KMS-11 (cell line): ENCODE measurements at regions not wholly inside any gene's neighbourhood (a gene's known extent, or its start where the extent isn't known, plus 50 kb on each side); places are given as distances from the start of the nearest gene placed in this dataset.

Source experiments
- H2AFZ ChIP-seq: fragments of 200-600 bp; sonication (generic); 2 replicates; pipeline ENCODE4 v1.6.1; 2016; ENCODE audit warnings: antibody characterized with exemption, mixed run types, low read depth
- H3K27ac ChIP-seq: fragments of 200-600 bp; sonication (generic); 2 replicates; pipeline ENCODE4 v1.6.1; 2016; ENCODE audit warnings: mild to moderate bottlenecking, mixed run types
- H3K27me3 ChIP-seq: fragments of 200-600 bp; sonication (generic); 2 replicates; pipeline ENCODE4 v1.6.1; 2017; ENCODE audit warnings: mild to moderate bottlenecking, low read depth, mixed run types, moderate library complexity; ENCODE audit not compliant: insufficient read depth
- H3K36me3 ChIP-seq: fragments of 200-600 bp; sonication (generic); 2 replicates; pipeline ENCODE4 v1.6.1; 2017; ENCODE audit warnings: mild to moderate bottlenecking, mixed run types; ENCODE audit not compliant: insufficient read depth
- H3K4me1 ChIP-seq: fragments of 200-600 bp; sonication (generic); 2 replicates; pipeline ENCODE4 v1.6.1; 2016; ENCODE audit warnings: mild to moderate bottlenecking, low read depth, mixed run types; ENCODE audit not compliant: poor library complexity, severe bottlenecking
- H3K4me2 ChIP-seq: fragments of 200-600 bp; sonication (generic); 2 replicates; pipeline ENCODE4 v1.7.0; 2016; ENCODE audit warnings: mild to moderate bottlenecking, mixed run types
- H3K4me3 ChIP-seq: fragments of 200-600 bp; sonication (generic); IDR thresholded peaks from 2 replicates; pipeline ENCODE4 v1.6.1; 2017; ENCODE audit warnings: low read depth, low read length, mixed read lengths; ENCODE audit not compliant: insufficient read depth
- H3K79me2 ChIP-seq: fragments of 200-600 bp; sonication (generic); 2 replicates; pipeline ENCODE4 v1.6.1; 2016; ENCODE audit warnings: low read depth, mixed run types; ENCODE audit not compliant: insufficient read depth
- H3K9ac ChIP-seq: fragments of 200-600 bp; sonication (generic); 2 replicates; pipeline ENCODE4 v1.6.1; 2016; ENCODE audit warnings: mild to moderate bottlenecking, mixed run types
- H4K20me1 ChIP-seq: fragments of 200-600 bp; sonication (generic); 2 replicates; pipeline ENCODE4 v1.6.1; 2016; ENCODE audit warnings: mild to moderate bottlenecking, mixed run types; ENCODE audit not compliant: insufficient read depth
- TF ChIP-seq, protein P1 (sequence below): fragments of 200-600 bp; sonication (generic); conservative IDR thresholded peaks from 2 replicates; pipeline ENCODE4 v1.6.1; 2017; ENCODE audit warnings: low read depth, mild to moderate bottlenecking, antibody characterized with exemption, low read length, moderate library complexity, mixed read lengths

DNA sequence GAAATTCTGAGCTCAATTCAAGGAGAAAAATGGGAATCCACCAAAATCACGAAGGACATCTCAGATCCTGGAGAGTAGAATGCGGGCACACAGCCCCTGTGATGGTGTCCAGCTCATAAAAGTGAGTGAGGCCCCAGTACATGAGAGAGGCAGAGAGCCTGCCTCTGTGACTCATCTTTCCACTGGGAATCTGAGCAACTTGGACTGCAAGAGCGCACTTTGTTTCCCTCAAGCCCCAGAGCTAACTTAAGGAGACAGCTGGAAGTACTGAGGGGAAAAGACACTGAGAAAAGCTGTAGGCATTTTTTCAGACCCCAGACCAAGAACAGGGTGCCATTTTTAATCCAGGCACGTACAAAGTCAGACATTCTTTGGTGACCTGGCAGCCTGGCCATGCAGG, 273.7 kb downstream of the C11orf87 start:
- H3K27ac ChIP-seq, result no peak overlapping the region
- H4K20me1 ChIP-seq, result no peaks in the 10 kb centered on the region
- H3K9ac ChIP-seq, result no peak overlapping the region
- H3K4me2 ChIP-seq, result no peak overlapping the region
- no peaks in the 10 kb centered on the region for H3K36me3 ChIP-seq
- TF ChIP-seq, protein P1, sequence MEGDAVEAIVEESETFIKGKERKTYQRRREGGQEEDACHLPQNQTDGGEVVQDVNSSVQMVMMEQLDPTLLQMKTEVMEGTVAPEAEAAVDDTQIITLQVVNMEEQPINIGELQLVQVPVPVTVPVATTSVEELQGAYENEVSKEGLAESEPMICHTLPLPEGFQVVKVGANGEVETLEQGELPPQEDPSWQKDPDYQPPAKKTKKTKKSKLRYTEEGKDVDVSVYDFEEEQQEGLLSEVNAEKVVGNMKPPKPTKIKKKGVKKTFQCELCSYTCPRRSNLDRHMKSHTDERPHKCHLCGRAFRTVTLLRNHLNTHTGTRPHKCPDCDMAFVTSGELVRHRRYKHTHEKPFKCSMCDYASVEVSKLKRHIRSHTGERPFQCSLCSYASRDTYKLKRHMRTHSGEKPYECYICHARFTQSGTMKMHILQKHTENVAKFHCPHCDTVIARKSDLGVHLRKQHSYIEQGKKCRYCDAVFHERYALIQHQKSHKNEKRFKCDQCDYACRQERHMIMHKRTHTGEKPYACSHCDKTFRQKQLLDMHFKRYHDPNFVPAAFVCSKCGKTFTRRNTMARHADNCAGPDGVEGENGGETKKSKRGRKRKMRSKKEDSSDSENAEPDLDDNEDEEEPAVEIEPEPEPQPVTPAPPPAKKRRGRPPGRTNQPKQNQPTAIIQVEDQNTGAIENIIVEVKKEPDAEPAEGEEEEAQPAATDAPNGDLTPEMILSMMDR, result no peak
- H3K27me3 ChIP-seq, result no peaks in the 10 kb centered on the region
- no peak overlapping the region for H3K4me3 ChIP-seq
- no peaks in the 10 kb centered on the region for H3K4me1 ChIP-seq
- no peak overlapping the region for H2AFZ ChIP-seq
- H3K79me2 ChIP-seq, result no peaks in the 10 kb centered on the region

DNA sequence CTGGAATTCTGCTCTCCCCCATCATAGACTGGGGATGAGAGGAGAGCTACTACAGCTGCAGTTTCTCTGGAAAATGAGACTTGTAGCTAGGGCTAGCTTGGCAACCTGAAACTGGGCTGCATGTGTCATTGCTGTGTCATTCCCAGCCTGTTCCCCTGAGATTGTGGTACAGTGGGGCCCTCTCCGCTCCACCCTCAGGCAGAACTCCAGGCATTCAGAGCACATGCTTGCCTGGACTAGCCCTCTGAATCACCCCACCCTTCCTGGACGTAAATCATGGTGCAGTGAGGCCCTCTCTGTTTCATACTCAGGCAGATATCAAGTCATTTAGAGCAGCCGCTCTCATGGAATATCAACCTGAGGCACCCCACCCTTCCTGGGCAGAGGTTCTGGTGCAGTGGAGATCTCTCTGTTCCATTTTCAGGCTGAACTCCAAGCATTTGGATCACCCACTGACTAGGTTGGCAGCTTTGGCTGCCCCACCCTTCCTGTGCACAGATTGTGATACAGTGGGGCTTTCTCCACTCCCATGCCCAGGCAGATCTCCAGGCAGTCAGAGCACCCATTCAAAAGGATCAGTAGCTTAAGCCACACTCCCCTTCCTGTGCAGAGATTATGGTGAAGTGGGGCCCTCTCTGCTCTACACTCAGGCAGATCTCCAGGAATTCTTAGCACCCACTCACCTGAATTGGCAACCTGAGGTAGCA, 274.4 kb downstream of the C11orf87 start:
- Histone ChIP-seq H3K4me3 (no peak overlapping the region), H3K4me1 (no peaks in the 10 kb centered on the region), H3K79me2 (no peaks in the 10 kb centered on the region), H3K36me3 (no peaks in the 10 kb centered on the region), H2AFZ (no peak overlapping the region), H4K20me1 (no peaks in the 10 kb centered on the region), H3K27me3 (no peaks in the 10 kb centered on the region), H3K4me2 (no peak overlapping the region), H3K27ac (no peak overlapping the region), H3K9ac (no peak overlapping the region)
- TF ChIP-seq, protein P1, result no peak

- no peaks in the 10 kb centered on the region for H3K4me1 ChIP-seq
- no peak overlapping the region for H3K4me2 ChIP-seq
- TF ChIP-seq, protein P1, result peak; percentile 82
- H2AFZ ChIP-seq, result no peak overlapping the region
- H3K27ac ChIP-seq, result no peak overlapping the region
- no peaks in the 10 kb centered on the region for H3K36me3 ChIP-seq
- no peaks in the 10 kb centered on the region for H3K79me2 ChIP-seq
- no peak overlapping the region for H3K9ac ChIP-seq
- no peaks in the 10 kb centered on the region for H4K20me1 ChIP-seq
- no peak overlapping the region for H3K4me3 ChIP-seq
- no peaks in the 10 kb centered on the region for H3K27me3 ChIP-seq
These were observed 275.3 kb downstream of the C11orf87 start for GRCh38 chr11:109697140-109697843.

- TF ChIP-seq, protein P1, result no peak
- Histone ChIP-seq H3K4me3 (no peak overlapping the region), H3K4me2 (no peak overlapping the region), H3K9ac (no peak overlapping the region), H3K36me3 (no peaks in the 10 kb centered on the region), H3K4me1 (no peaks in the 10 kb centered on the region), H4K20me1 (no peaks in the 10 kb centered on the region), H2AFZ (no peak overlapping the region), H3K27ac (no peak overlapping the region), H3K79me2 (no peaks in the 10 kb centered on the region), H3K27me3 (no peaks in the 10 kb centered on the region)
These were observed 276.2 kb downstream of the C11orf87 start for GRCh38 chr11:109698237-109698636.
